C4-2B (cell line): ENCODE measurements at regions not wholly inside any gene's neighbourhood (a gene's known extent, or its start where the extent isn't known, plus 50 kb on each side); places are given as distances from the start of the nearest gene placed in this dataset.

Experiments used
- ZFX ChIP-seq: fragments of 450-650 bp; IDR thresholded peaks from 2 replicates; pipeline ENCODE4 v1.6.1; 2017
- TF ChIP-seq, protein P1 (sequence below): fragments of 450-650 bp; conservative IDR thresholded peaks from 2 replicates; pipeline ENCODE4 v1.5.1; 2017; ENCODE audit warnings: mild to moderate bottlenecking

DNA sequence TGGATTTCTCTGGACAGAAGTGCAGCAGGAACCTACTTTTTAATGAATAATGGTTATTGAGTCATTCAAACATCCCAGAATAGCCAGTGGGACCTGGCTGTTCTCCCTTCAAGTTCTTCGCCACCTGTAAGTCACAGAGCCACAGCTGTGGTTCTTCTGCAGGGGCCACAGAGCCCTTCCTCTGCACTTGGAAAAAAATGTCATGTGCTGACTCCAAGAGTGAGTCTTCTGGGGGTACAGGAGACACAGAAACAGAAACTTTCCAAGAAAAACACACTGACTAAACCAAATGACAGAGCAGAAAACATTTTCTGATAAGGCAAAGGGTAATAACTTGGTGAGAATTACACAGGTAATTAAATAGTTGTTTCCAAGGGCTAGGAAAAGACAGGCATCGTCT lies 68.7 kb upstream of the FN1 start:
- TF ChIP-seq, protein P1, sequence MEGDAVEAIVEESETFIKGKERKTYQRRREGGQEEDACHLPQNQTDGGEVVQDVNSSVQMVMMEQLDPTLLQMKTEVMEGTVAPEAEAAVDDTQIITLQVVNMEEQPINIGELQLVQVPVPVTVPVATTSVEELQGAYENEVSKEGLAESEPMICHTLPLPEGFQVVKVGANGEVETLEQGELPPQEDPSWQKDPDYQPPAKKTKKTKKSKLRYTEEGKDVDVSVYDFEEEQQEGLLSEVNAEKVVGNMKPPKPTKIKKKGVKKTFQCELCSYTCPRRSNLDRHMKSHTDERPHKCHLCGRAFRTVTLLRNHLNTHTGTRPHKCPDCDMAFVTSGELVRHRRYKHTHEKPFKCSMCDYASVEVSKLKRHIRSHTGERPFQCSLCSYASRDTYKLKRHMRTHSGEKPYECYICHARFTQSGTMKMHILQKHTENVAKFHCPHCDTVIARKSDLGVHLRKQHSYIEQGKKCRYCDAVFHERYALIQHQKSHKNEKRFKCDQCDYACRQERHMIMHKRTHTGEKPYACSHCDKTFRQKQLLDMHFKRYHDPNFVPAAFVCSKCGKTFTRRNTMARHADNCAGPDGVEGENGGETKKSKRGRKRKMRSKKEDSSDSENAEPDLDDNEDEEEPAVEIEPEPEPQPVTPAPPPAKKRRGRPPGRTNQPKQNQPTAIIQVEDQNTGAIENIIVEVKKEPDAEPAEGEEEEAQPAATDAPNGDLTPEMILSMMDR, result no peak
- no peak for TF ChIP-seq ZFX
